Transverse colon (tissue), 4 donors: ENCODE measurements at regions not wholly inside any gene's neighbourhood (a gene's known extent, or its start where the extent isn't known, plus 50 kb on each side); places are given as distances from the start of the nearest gene placed in this dataset.
A peak's percentile ranks its signal among the peaks of the same experiment; 100 is the strongest.

Source experiments
- DNase-seq: peaks from one replicate; pipeline ENCODE4 v3.0.0-alpha.2; 2019
- H3K27ac ChIP-seq, 4 donors: fragments of 200-600 bp; sonication (generic); 2 replicates each; pipeline ENCODE4 v1.5.1; 2016 to 2018; ENCODE audit warnings: inconsistent platforms in 4 of 4
- H3K27me3 ChIP-seq: fragments of 200-600 bp; sonication (generic); 2 replicates; pipeline ENCODE4 v1.5.1; 2017; ENCODE audit warnings: inconsistent platforms
- H3K36me3 ChIP-seq, 4 donors: fragments of 200-600 bp; sonication (generic); 2 replicates each; pipeline ENCODE4 v1.5.1; 2017 to 2019; ENCODE audit warnings: inconsistent platforms in 4 of 4
- H3K4me1 ChIP-seq, 4 donors: fragments of 200-600 bp; sonication (generic); 2 replicates each; pipeline ENCODE4 v1.5.1; 2017 to 2020; ENCODE audit warnings: inconsistent platforms in 4 of 4
- H3K4me3 ChIP-seq, 4 donors: fragments of 200-600 bp; sonication (generic); 1 replicate in 1 of 4; 2 replicates in 3 of 4; pipeline versions ENCODE4 v1.5.1 to v1.6.1; 2017 to 2019; ENCODE audit warnings: inconsistent platforms in 4 of 4
- H3K9me3 ChIP-seq, 2 donors: fragments of 200-600 bp; sonication (generic); 2 replicates each; pipeline ENCODE4 v1.5.1; 2017 to 2019; ENCODE audit warnings: inconsistent platforms in 2 of 2
- CTCF ChIP-seq, 5 experiments: fragments of 200-600 bp in 3 of 5; fragments of 450-650 bp in 2 of 5; sonication (generic) in 3 of 5; IDR thresholded peaks; 1 replicate in 2 of 5; 2 replicates in 3 of 5; pipeline ENCODE4 v1.5.1; 2016 to 2017; ENCODE audit warnings: antibody characterized with exemption in 5 of 5, inconsistent platforms in 3 of 5, mild to moderate bottlenecking in 2 of 5, moderate library complexity in 1 of 5
- EP300 ChIP-seq: sonication (generic); formaldehyde crosslinking; IDR thresholded peaks from one replicate; pipeline ENCODE4 v1.6.1; 2017; ENCODE audit warnings: antibody characterized with exemption, low read depth
- POLR2A ChIP-seq: fragments of 450-650 bp; IDR thresholded peaks from one replicate; pipeline ENCODE4 v1.6.1; 2016; ENCODE audit warnings: antibody characterized with exemption, mild to moderate bottlenecking, moderate library complexity
- POLR2AphosphoS5 ChIP-seq, 3 donors: sonication (generic); formaldehyde crosslinking; IDR thresholded peaks; one replicate each; pipeline ENCODE4 v1.6.1; 2016; ENCODE audit warnings: antibody characterized with exemption in 3 of 3
- WGBS, 2 donors: methylation state at CpG; one replicate each; pipeline ENCODE4 v1.1.5; 2018; ENCODE audit warnings: low coverage in 1 of 2; 5-methylcytosine and 5-hydroxymethylcytosine counted together
- in situ Hi-C, 4 donors: fragments of 200-750 bp; cut with MboI; loops; one replicate each; pipeline versions ENCODE4 v1.15.0 to v1.15.1; 2017; ENCODE audit warnings: low sequenced_read_pairs in 3 of 4, low pct_ligation_motif_present in 1 of 4, low pct_unique_long_range_greater_than_20kb in 1 of 4
- intact Hi-C: fragments of 100-400 bp; cut with DNase I; formaldehyde crosslinking; loops from one replicate; pipeline ENCODE4 v1.15.1; 2023; ENCODE audit warnings: low total_unique reads

- Histone ChIP-seq H3K27me3 (no peaks in the 10 kb centered on the region), H3K27ac (peak overlapping the region in 1 of 4 donors; percentile 33), H3K4me1 (peaks cover 0 to 4% (median 0%) of the 10 kb centered on the region in 4 donors), H3K36me3 (no peaks in the 10 kb centered on the region), H3K9me3 (no peaks in the 10 kb centered on the region), H3K4me3 (no peak overlapping the region)
- WGBS, 2 donors: 58 to 73% methylated on average over 2 of the region's 2 CpGs
- DNase-seq: no peak
- no peak for TF ChIP-seq POLR2AphosphoS5 (IDR thresholded peaks at IDR 0.05)
- no peak for TF ChIP-seq POLR2A
- no peak for TF ChIP-seq CTCF (IDR thresholded peaks at IDR 0.05)
- TF ChIP-seq EP300: no peak
- intact Hi-C loops: no loop called here
- in situ Hi-C loops: no loop called here
These were observed 560.5 kb upstream of the ARPP21 start for GRCh38 chr3:35078780-35079179.

- 17 to 27% methylated on average over 1 of the region's 1 CpG for WGBS, 2 donors
- Histone ChIP-seq H3K4me3 (no peak overlapping the region), H3K4me1 (peaks cover 0 to 4% (median 0%) of the 10 kb centered on the region in 4 donors), H3K27ac (peak overlapping the region in 1 of 4 donors; percentile 33), H3K9me3 (no peaks in the 10 kb centered on the region), H3K36me3 (no peaks in the 10 kb centered on the region), H3K27me3 (no peaks in the 10 kb centered on the region)
- intact Hi-C loops: no loop called here
- in situ Hi-C loops: no loop called here
- TF ChIP-seq EP300: no peak
- DNase-seq: no peak
These were observed 559.9 kb upstream of the ARPP21 start for GRCh38 chr3:35079403-35079802.

- 38 to 39% methylated on average over 1 of the region's 1 CpG for WGBS, 2 donors
- Histone ChIP-seq H3K4me1 (peaks cover 0 to 4% (median 0%) of the 10 kb centered on the region in 4 donors), H3K9me3 (no peaks in the 10 kb centered on the region), H3K36me3 (no peaks in the 10 kb centered on the region), H3K27me3 (no peaks in the 10 kb centered on the region), H3K4me3 (no peak overlapping the region), H3K27ac (no peak overlapping the region)
- in situ Hi-C loops: no loop called here
- DNase-seq: no peak
- TF ChIP-seq CTCF (IDR thresholded peaks at IDR 0.05) (no peak), EP300 (no peak), POLR2AphosphoS5 (IDR thresholded peaks at IDR 0.05) (no peak), POLR2A (no peak)
- intact Hi-C loops: no loop called here
These were observed 557.4 kb upstream of the ARPP21 start for GRCh38 chr3:35081899-35082298.

GRCh38 chr3:35088943-35089342, 550.4 kb upstream of the ARPP21 start:
- H3K9me3 ChIP-seq: peaks cover 0 to 3% of the 10 kb centered on the region in 2 donors
- H3K27me3 ChIP-seq: no peaks in the 10 kb centered on the region
- in situ Hi-C loops (no loop called here), intact Hi-C loops (no loop called here)
- 85% methylated on average over 1 of the region's 1 CpG; no CpG with 5 or more reads in 1 of the 2 donors for WGBS, 2 donors
- no peaks in the 10 kb centered on the region for H3K4me1 ChIP-seq
- H3K4me3 ChIP-seq: no peak overlapping the region
- no peaks in the 10 kb centered on the region for H3K36me3 ChIP-seq
- no peak for TF ChIP-seq CTCF (IDR thresholded peaks at IDR 0.05)
- TF ChIP-seq EP300: no peak
- DNase-seq: no peak
- no peak overlapping the region for H3K27ac ChIP-seq

- 81 to 84% methylated on average over 3 of the region's 3 CpGs for WGBS, 2 donors
- intact Hi-C loops: no loop called here
- H3K4me1 ChIP-seq: no peaks in the 10 kb centered on the region
- H3K27me3 ChIP-seq: no peaks in the 10 kb centered on the region
- H3K27ac ChIP-seq: no peak overlapping the region
- H3K4me3 ChIP-seq: no peak overlapping the region
- DNase-seq: no peak
- no peaks in the 10 kb centered on the region for H3K9me3 ChIP-seq
- in situ Hi-C loops: no loop called here
- TF ChIP-seq CTCF (IDR thresholded peaks at IDR 0.05) (no peak), POLR2A (no peak), POLR2AphosphoS5 (IDR thresholded peaks at IDR 0.05) (no peak), EP300 (no peak)
- no peaks in the 10 kb centered on the region for H3K36me3 ChIP-seq
These were observed 524.6 kb upstream of the ARPP21 start for GRCh38 chr3:35114686-35115085.
